Thymus (tissue), 11 donors: ENCODE measurements at regions not wholly inside any gene's neighbourhood (a gene's known extent, or its start where the extent isn't known, plus 50 kb on each side); places are given as distances from the start of the nearest gene placed in this dataset.
A peak's percentile ranks its signal among the peaks of the same experiment; 100 is the strongest.

Source experiments
- DNase-seq, 9 donors: peaks; one replicate each; pipeline ENCODE4 v3.0.0-alpha.2; 2013; ENCODE audit warnings: low spot score in 9 of 9, low read depth in 6 of 9, missing footprints in 1 of 9
- H3K27ac ChIP-seq, 2 donors: one replicate each; pipeline ENCODE4 v1.5.1; 2013; ENCODE audit warnings: control low read depth in 1 of 2, low read depth in 1 of 2, low read length in 1 of 2, mild to moderate bottlenecking in 1 of 2, moderate library complexity in 1 of 2
- H3K27me3 ChIP-seq, 2 donors: one replicate each; pipeline ENCODE4 v1.5.1; 2013; ENCODE audit warnings: low read length in 1 of 2; ENCODE audit not compliant: control insufficient read depth in 2 of 2, insufficient read depth in 1 of 2
- H3K36me3 ChIP-seq, 2 donors: one replicate each; pipeline ENCODE4 v1.5.1; 2013; ENCODE audit warnings: low read length in 1 of 2, mild to moderate bottlenecking in 1 of 2, moderate library complexity in 1 of 2; ENCODE audit not compliant: control insufficient read depth in 2 of 2, insufficient read depth in 2 of 2
- H3K4me1 ChIP-seq, 2 donors: one replicate each; pipeline ENCODE4 v1.5.1; 2013; ENCODE audit warnings: low read length in 2 of 2; ENCODE audit not compliant: control insufficient read depth in 2 of 2, insufficient read depth in 2 of 2
- H3K4me3 ChIP-seq, 2 donors: one replicate each; pipeline ENCODE4 v1.5.1; 2013; ENCODE audit warnings: low read length in 2 of 2, control low read depth in 1 of 2, mild to moderate bottlenecking in 1 of 2
- H3K9me3 ChIP-seq, 2 donors: one replicate each; pipeline ENCODE4 v1.5.1; 2013; ENCODE audit warnings: low read length in 1 of 2, mild to moderate bottlenecking in 1 of 2; ENCODE audit not compliant: control insufficient read depth in 2 of 2, insufficient read depth in 1 of 2
- WGBS: extraction: QIAGEN DNeasy Blood & Tissue Kit; methylation state at CpG from one replicate; pipeline ENCODE4 v1.1.7; 2013; 5-methylcytosine and 5-hydroxymethylcytosine counted together
- donor health status: healthy.

DNA sequence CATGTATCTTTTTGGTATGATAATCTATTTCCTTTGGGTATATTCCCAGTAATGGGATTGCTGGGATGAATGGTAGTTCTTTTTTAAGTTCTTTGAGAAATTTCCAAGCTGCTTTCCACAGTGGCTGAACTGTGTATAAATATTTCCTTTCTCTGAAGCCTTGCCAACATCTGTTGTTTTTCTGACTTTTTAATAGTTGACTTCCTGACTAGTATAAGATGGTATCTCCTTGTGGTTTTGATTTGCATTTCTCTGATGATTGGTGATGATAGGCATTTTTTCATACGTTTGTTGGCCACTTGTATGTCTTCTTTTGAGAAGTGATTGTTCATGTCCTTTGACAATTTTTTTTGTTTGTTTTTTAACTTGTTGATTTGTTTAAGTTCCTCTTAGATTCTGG lies 61.6 kb upstream of the PCDH17 start:
- Histone ChIP-seq H3K27ac (no peak overlapping the region), H3K4me1 (no peaks in the 10 kb centered on the region), H3K36me3 (no peaks in the 10 kb centered on the region), H3K4me3 (no peak overlapping the region), H3K27me3 (no peaks in the 10 kb centered on the region), H3K9me3 (no peaks in the 10 kb centered on the region)
- DNase-seq: peak in 1 of 9 donors; percentile 2
- WGBS: 2% methylated on average over 1 of the region's 1 CpG
